HepG2 (cell line): ENCODE measurements at regions not wholly inside any gene's neighbourhood (a gene's known extent, or its start where the extent isn't known, plus 50 kb on each side); places are given as distances from the start of the nearest gene placed in this dataset.

Experiments used
- BCLAF1 ChIP-seq: fragments of 450-650 bp; IDR thresholded peaks from 2 replicates; pipeline ENCODE4 v1.6.1; 2017; ENCODE audit warnings: mild to moderate bottlenecking
- CBFB ChIP-seq: sonication (generic); formaldehyde crosslinking; IDR thresholded peaks from 2 replicates; pipeline ENCODE4 v1.4.0; 2020; ENCODE audit warnings: missing genetic modification reagents
- GABPB1 ChIP-seq: IDR thresholded peaks from 2 replicates; pipeline ENCODE4 v1.6.1; 2016; ENCODE audit warnings: mild to moderate bottlenecking, missing genetic modification reagents, moderate library complexity, missing compliant biosample characterization
- GATAD2A ChIP-seq: IDR thresholded peaks from 2 replicates; pipeline ENCODE4 v1.6.1; 2016
- PAXIP1 ChIP-seq: sonication (generic); formaldehyde crosslinking; conservative IDR thresholded peaks from 2 replicates; pipeline ENCODE4 v1.4.0; 2020; ENCODE audit warnings: mild to moderate bottlenecking, missing genetic modification reagents, moderate library complexity
- PRMT3 ChIP-seq: sonication (generic); formaldehyde crosslinking; IDR thresholded peaks from 2 replicates; pipeline ENCODE4 v1.8.1; 2022; ENCODE audit warnings: low read depth, mild to moderate bottlenecking, moderate library complexity, missing genetic modification reagents, borderline replicate concordance
- SSRP1 ChIP-seq: IDR thresholded peaks from 2 replicates; pipeline ENCODE4 v1.6.1; 2016; ENCODE audit warnings: control low read depth
- TBL1XR1 ChIP-seq: fragments of 150-350 bp; IDR thresholded peaks from 2 replicates; pipeline ENCODE4 v1.6.1; 2014; ENCODE audit warnings: borderline replicate concordance, low read length; ENCODE audit not compliant: partially characterized antibody
- UBTF ChIP-seq: sonication (generic); formaldehyde crosslinking; IDR thresholded peaks from 2 replicates; pipeline ENCODE4 v1.4.0; 2020; ENCODE audit warnings: mild to moderate bottlenecking, missing genetic modification reagents
- ZBTB44 ChIP-seq: sonication (generic); formaldehyde crosslinking; IDR thresholded peaks from 2 replicates; pipeline ENCODE4 v1.4.0; 2020; ENCODE audit warnings: missing genetic modification reagents
- ZFP36L2 ChIP-seq: sonication (generic); formaldehyde crosslinking; IDR thresholded peaks from 2 replicates; pipeline ENCODE4 v1.4.0; 2020; ENCODE audit warnings: missing genetic modification reagents
- ZNF20 ChIP-seq: sonication (generic); formaldehyde crosslinking; IDR thresholded peaks from 2 replicates; pipeline ENCODE4 v1.4.0; 2020; ENCODE audit warnings: mild to moderate bottlenecking, moderate library complexity, missing genetic modification reagents
- ZSCAN21 ChIP-seq: sonication (generic); formaldehyde crosslinking; IDR thresholded peaks from 2 replicates; pipeline ENCODE4 v1.8.0; 2022; ENCODE audit warnings: mild to moderate bottlenecking, missing genetic modification reagents, moderate library complexity, borderline replicate concordance

- TF ChIP-seq BCLAF1 (no peak), TBL1XR1 (no peak), PAXIP1 (CRISPR knock-in tag) (peak; percentile 23; the same call in 1 of the 2 replicates), UBTF (CRISPR knock-in tag) (no peak), ZSCAN21 (CRISPR knock-in tag) (no peak), GATAD2A (CRISPR knock-in tag) (0 out of 2 replicates have a peak, but pooled peaks have one; percentile 26), SSRP1 (CRISPR knock-in tag) (no peak), ZFP36L2 (CRISPR knock-in tag) (no peak), CBFB (no peak), PRMT3 (CRISPR knock-in tag) (no peak), GABPB1 (no peak), ZNF20 (no peak), ZBTB44 (CRISPR knock-in tag) (no peak)
Observed at GRCh38 chr2:181742922-181743722, 62.8 kb upstream of the NEUROD1 start (continued).
